K562 (cell line): ENCODE measurements at regions not wholly inside any gene's neighbourhood (a gene's known extent, or its start where the extent isn't known, plus 50 kb on each side); places are given as distances from the start of the nearest gene placed in this dataset.
"Not testable (repeated sequence)": the region's sequence is repeated elsewhere in the genome, so short reads cannot be mapped to it uniquely, and the experiment has no call there.

Source experiments
- MAX ChIP-seq: sonication (generic); formaldehyde crosslinking; IDR thresholded peaks from 2 replicates; pipeline ENCODE4 v1.9.0; 2022; ENCODE audit warnings: mild to moderate bottlenecking, missing genetic modification reagents
- NFIC ChIP-seq: fragments of 450-650 bp; IDR thresholded peaks from 2 replicates; pipeline ENCODE4 v1.6.1; 2017; ENCODE audit warnings: mild to moderate bottlenecking, inconsistent platforms
- RFX1 ChIP-seq: fragments of 450-650 bp; IDR thresholded peaks from 2 replicates; pipeline ENCODE4 v1.6.1; 2016; ENCODE audit warnings: mild to moderate bottlenecking, moderate library complexity
- ZNF695 ChIP-seq: fragments of 450-650 bp; formaldehyde crosslinking; IDR thresholded peaks from 2 replicates; pipeline ENCODE4 v1.4.0; 2020; ENCODE audit warnings: mild to moderate bottlenecking, moderate library complexity
- TF ChIP-seq, protein P1 (sequence below): sonication (generic); formaldehyde crosslinking; IDR thresholded peaks from 2 replicates; pipeline ENCODE4 v1.8.0; 2022; ENCODE audit warnings: mild to moderate bottlenecking, low read depth, missing genetic modification reagents
- TF ChIP-seq, protein P2 (sequence below): sonication (generic); formaldehyde crosslinking; IDR thresholded peaks from 2 replicates; pipeline ENCODE4 v1.8.0; 2022; ENCODE audit warnings: mild to moderate bottlenecking, missing genetic modification reagents

- TF ChIP-seq ZNF695; RFX1; NFIC; MAX (CRISPR knock-in tag): not testable (repeated sequence)
- TF ChIP-seq, protein P1, sequence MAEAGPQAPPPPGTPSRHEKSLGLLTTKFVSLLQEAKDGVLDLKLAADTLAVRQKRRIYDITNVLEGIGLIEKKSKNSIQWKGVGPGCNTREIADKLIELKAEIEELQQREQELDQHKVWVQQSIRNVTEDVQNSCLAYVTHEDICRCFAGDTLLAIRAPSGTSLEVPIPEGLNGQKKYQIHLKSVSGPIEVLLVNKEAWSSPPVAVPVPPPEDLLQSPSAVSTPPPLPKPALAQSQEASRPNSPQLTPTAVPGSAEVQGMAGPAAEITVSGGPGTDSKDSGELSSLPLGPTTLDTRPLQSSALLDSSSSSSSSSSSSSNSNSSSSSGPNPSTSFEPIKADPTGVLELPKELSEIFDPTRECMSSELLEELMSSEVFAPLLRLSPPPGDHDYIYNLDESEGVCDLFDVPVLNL (CRISPR knock-in tag): not testable (repeated sequence)
- TF ChIP-seq, protein P2, sequence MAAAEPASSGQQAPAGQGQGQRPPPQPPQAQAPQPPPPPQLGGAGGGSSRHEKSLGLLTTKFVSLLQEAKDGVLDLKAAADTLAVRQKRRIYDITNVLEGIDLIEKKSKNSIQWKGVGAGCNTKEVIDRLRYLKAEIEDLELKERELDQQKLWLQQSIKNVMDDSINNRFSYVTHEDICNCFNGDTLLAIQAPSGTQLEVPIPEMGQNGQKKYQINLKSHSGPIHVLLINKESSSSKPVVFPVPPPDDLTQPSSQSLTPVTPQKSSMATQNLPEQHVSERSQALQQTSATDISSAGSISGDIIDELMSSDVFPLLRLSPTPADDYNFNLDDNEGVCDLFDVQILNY (CRISPR knock-in tag): not testable (repeated sequence)
These were observed 85.1 kb downstream of the ATP6V0E2 start for GRCh38 chr7:149958880-149959279.
